Left lung (tissue), 4 donors: ENCODE measurements at regions not wholly inside any gene's neighbourhood (a gene's known extent, or its start where the extent isn't known, plus 50 kb on each side); places are given as distances from the start of the nearest gene placed in this dataset.

Source experiments
- ATAC-seq: fragments of 200-7000 bp; cut with Tn5 transposase; one replicate; pipeline ENCODE4 v1.9.1; 2020; ENCODE audit warnings: moderate library complexity
- DNase-seq, 4 donors: peaks; one replicate each; pipeline ENCODE4 v3.0.0-alpha.2; 2013 to 2020
- H3K27ac ChIP-seq, 2 donors: fragments of 200-600 bp; sonication (generic) in 1 of 2; one replicate each; pipeline versions ENCODE4 v1.5.0 to v1.8.0; 2020 to 2021
- H3K27me3 ChIP-seq, 2 donors: fragments of 200-600 bp; sonication (generic) in 1 of 2; one replicate each; pipeline versions ENCODE4 v1.5.0 to v1.8.0; 2020 to 2021
- H3K36me3 ChIP-seq, 2 donors: fragments of 200-600 bp; sonication (generic) in 1 of 2; one replicate each; pipeline versions ENCODE4 v1.5.0 to v1.8.0; 2020 to 2021
- H3K4me1 ChIP-seq, 2 donors: fragments of 200-600 bp; one replicate each; pipeline ENCODE4 v1.8.0; 2021
- H3K4me3 ChIP-seq, 2 donors: fragments of 200-600 bp; sonication (generic) in 1 of 2; one replicate each; pipeline versions ENCODE4 v1.5.0 to v1.8.0; 2020 to 2021; ENCODE audit warnings: mild to moderate bottlenecking in 1 of 2
- H3K9me3 ChIP-seq, 2 donors: fragments of 200-600 bp; sonication (generic) in 1 of 2; one replicate each; pipeline versions ENCODE4 v1.5.0 to v1.8.0; 2020 to 2021
- intact Hi-C, 2 donors: fragments of 100-400 bp; cut with DNase I; formaldehyde crosslinking; loops; one replicate each; pipeline versions ENCODE4 v1.11.2 to v1.14.2; 2022
- TF ChIP-seq, protein P1 (sequence below), 2 donors: fragments of 200-600 bp; sonication (generic) in 1 of 2; IDR thresholded peaks; one replicate each; pipeline versions ENCODE4 v1.5.0 to v1.8.0; 2021; ENCODE audit warnings: antibody characterized with exemption in 2 of 2
- donor health status: DM: no; HTN: yes; CAD: no.
- donor health status: DM: no; HTN: no; CAD: no.

DNA sequence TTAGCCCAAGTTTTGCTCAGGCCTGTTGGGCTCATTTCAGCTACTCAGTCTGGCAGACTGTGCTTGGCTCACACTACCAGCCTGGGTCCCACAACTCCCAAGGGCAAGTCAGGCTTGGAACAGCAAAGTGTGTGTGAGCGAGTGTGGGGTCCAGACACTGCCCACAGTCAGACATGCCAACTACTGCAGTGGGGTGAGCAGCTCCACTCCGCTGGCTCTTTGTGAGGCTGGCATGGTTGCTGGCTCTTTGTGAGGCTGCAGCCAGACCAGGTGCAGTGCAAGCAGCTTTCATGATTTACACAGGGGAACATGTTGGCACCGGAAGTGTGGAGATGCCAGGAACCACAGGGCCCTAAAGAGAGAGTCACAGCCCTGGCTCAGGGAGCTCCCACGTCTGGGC lies 606.7 kb upstream of the FAM174A start:
- H3K27ac ChIP-seq: no peak overlapping the region
- no peaks in the 10 kb centered on the region for H3K9me3 ChIP-seq
- ATAC-seq (no peak), DNase-seq (peak in 1 of 4 donors; percentile 36)
- no peaks in the 10 kb centered on the region for H3K4me1 ChIP-seq
- H3K27me3 ChIP-seq: no peaks in the 10 kb centered on the region
- H3K4me3 ChIP-seq: no peak overlapping the region
- no peaks in the 10 kb centered on the region for H3K36me3 ChIP-seq
- intact Hi-C loops: no loop called here
- TF ChIP-seq, protein P1, sequence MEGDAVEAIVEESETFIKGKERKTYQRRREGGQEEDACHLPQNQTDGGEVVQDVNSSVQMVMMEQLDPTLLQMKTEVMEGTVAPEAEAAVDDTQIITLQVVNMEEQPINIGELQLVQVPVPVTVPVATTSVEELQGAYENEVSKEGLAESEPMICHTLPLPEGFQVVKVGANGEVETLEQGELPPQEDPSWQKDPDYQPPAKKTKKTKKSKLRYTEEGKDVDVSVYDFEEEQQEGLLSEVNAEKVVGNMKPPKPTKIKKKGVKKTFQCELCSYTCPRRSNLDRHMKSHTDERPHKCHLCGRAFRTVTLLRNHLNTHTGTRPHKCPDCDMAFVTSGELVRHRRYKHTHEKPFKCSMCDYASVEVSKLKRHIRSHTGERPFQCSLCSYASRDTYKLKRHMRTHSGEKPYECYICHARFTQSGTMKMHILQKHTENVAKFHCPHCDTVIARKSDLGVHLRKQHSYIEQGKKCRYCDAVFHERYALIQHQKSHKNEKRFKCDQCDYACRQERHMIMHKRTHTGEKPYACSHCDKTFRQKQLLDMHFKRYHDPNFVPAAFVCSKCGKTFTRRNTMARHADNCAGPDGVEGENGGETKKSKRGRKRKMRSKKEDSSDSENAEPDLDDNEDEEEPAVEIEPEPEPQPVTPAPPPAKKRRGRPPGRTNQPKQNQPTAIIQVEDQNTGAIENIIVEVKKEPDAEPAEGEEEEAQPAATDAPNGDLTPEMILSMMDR (IDR thresholded peaks at IDR 0.05): no peak

DNA sequence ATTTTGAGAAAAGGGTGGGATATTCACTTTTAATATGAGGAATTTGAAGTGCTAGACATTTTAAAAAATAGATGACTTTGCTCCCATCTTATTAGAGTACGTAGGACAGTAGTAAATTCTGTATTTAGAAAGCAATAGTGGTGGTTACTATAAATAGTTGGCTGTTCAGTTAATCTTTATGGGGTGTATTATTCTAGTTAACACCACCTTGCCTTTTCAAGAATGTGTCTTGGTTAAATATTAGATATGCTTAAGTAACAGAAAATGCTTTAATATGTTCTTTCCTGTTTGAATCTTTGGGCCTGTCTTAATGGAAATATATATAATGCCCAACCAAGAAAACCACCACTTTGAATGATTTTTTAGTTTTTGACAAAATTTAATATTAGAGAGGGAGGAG lies 608.7 kb upstream of the FAM174A start:
- no peak overlapping the region for H3K4me3 ChIP-seq
- TF ChIP-seq, protein P1 (IDR thresholded peaks at IDR 0.05): no peak
- no peaks in the 10 kb centered on the region for H3K27me3 ChIP-seq
- no peaks in the 10 kb centered on the region for H3K9me3 ChIP-seq
- H3K4me1 ChIP-seq: no peaks in the 10 kb centered on the region
- ATAC-seq: no peak
- H3K27ac ChIP-seq: no peak overlapping the region
- intact Hi-C loops: no loop called here
- DNase-seq: no peak
- H3K36me3 ChIP-seq: no peaks in the 10 kb centered on the region

DNA sequence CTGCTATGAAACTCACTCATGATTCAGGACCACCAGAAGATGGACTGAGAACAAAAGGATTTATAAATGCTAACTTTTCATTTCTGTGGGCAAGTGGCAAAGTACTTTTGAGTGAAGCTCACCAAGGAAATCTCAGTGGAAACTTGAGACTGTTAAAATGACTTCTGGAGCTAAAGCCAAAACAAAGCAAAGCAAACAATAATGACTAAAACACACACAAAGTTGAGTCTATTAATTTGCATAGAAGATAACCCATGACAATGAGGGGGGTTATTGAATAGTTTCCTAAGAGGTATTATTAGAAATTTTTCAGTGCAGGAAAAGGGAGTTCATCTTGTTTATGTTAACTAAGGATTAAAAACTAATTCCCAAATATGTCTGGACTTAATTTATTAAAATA lies 612.8 kb upstream of the FAM174A start:
- intact Hi-C loops: no loop called here
- H3K36me3 ChIP-seq: no peaks in the 10 kb centered on the region
- H3K27me3 ChIP-seq: no peaks in the 10 kb centered on the region
- H3K9me3 ChIP-seq: no peaks in the 10 kb centered on the region
- DNase-seq (no peak), ATAC-seq (no peak)
- TF ChIP-seq, protein P1 (IDR thresholded peaks at IDR 0.05): no peak
- H3K27ac ChIP-seq: no peak overlapping the region
- no peak overlapping the region for H3K4me3 ChIP-seq
- H3K4me1 ChIP-seq: no peaks in the 10 kb centered on the region

DNA sequence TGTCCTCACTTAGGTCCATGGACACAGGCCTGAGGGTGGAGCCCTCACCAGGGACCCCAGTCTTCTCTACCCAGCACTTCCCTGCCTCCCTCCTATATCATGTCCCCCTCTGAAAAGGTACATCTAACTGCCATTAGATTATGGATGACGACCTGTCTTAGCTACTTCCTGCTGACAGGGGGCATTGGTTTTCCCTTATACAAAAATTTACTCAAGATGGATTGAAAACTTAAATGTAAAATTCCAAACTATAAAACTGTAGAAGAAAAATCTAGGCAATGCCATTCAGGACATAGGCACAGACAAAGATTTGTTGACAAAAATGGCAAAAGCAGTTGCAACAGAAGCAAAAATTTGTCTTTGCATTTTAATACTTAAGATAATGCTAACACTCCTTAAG lies 623.2 kb upstream of the FAM174A start:
- Histone ChIP-seq H3K36me3 (no peaks in the 10 kb centered on the region), H3K9me3 (no peaks in the 10 kb centered on the region), H3K4me3 (no peak overlapping the region), H3K4me1 (no peaks in the 10 kb centered on the region), H3K27me3 (no peaks in the 10 kb centered on the region), H3K27ac (no peak overlapping the region)
- intact Hi-C loops: no loop called here
- no peak for DNase-seq
- TF ChIP-seq, protein P1 (IDR thresholded peaks at IDR 0.05): no peak
- ATAC-seq: no peak

DNA sequence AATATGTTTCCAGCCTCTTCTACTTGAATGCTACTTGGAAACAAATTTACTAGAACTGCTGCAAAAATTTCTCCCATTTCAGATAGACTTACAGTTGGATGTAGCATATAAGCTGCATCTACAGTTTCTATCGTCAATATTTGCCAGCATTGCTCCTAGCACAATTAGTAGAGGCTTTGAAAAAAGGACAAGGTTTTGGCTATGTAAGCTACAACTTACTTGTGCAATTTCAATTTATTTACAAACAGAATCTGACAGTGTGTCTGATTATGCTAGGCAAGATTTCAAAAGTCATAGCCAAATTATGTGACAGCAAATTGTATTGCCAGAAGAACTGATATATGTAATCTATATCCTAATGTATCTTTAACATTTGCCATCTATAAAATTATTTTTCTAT lies 628.4 kb upstream of the FAM174A start:
- H3K4me1 ChIP-seq: no peaks in the 10 kb centered on the region
- no peak overlapping the region for H3K4me3 ChIP-seq
- intact Hi-C loops: no loop called here
- DNase-seq: peak in 2 of 4 donors; percentile 14 to 27
- no peaks in the 10 kb centered on the region for H3K36me3 ChIP-seq
- ATAC-seq: no peak
- TF ChIP-seq, protein P1 (IDR thresholded peaks at IDR 0.05): no peak
- H3K27ac ChIP-seq: no peak overlapping the region
- no peaks in the 10 kb centered on the region for H3K27me3 ChIP-seq
- no peaks in the 10 kb centered on the region for H3K9me3 ChIP-seq
